CD1c-positive myeloid dendritic cell (primary cell): ENCODE measurements at regions not wholly inside any gene's neighbourhood (a gene's known extent, or its start where the extent isn't known, plus 50 kb on each side); places are given as distances from the start of the nearest gene placed in this dataset.
"Not testable (repeated sequence)": the region's sequence is repeated elsewhere in the genome, so short reads cannot be mapped to it uniquely, and the experiment has no call there.

Experiments used
- DNase-seq: peaks from one replicate; pipeline ENCODE4 v3.0.0-alpha.2; 2016; ENCODE audit errors: extremely low spot score

DNA sequence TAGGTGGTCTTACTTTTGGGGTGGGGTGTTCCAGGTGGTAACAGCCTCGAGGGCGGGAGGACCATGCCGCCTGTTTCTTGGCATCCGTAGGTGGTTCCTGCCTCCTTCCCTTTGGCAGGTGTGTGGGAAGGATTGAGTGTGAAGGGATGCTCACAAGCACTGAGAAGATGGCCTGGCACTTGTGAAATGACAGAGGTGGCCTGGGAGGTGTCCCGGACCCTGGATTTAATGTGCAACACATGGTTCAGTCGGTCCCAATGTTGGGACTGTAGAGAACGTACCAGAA, 165.8 kb upstream of the FOXF1 start:
- DNase-seq = no peak

GRCh38 chr16:86344881-86345280, 165.4 kb upstream of the FOXF1 start:
- DNase-seq = no peak

DNA sequence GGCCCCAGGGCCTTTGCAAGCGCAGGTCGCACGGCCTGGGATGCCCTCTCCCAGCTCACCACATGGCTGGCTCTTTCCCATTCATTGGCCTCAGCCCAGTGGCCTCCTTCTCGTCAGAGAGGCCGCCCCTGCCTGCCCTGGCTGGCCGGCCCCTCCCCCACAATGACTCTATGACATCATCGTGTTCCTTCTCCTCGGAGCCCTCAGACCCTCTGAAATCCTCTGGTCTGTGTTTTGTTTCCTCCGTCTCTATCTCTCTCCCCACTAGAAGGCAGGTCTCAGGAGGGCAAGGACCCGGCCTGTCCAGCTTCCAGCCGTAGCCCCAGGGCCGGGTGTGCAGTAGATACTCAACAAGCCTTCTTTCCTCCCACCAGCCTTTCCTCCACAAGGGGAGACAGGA, 164.8 kb upstream of the FOXF1 start:
- DNase-seq = no peak

DNA sequence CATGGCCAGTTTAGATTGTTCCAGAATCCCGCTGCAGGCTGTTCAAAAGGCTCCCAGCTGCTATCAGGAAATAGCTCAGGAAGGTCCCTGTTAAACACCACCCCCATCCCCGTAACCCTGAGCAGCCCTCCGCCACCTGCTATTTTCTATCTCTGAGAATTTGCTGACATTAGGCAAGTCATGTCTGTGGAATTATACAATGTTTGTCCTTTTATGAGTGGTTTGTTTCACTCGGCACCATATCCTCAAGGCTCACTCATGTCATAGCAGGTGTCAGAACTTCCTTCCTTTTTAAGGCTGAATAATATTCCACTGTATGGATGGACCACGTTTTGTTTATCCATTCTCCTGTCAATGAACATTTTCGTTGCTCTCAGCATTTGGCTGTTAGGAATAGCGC, 164.3 kb upstream of the FOXF1 start:
- no peak for DNase-seq

DNA sequence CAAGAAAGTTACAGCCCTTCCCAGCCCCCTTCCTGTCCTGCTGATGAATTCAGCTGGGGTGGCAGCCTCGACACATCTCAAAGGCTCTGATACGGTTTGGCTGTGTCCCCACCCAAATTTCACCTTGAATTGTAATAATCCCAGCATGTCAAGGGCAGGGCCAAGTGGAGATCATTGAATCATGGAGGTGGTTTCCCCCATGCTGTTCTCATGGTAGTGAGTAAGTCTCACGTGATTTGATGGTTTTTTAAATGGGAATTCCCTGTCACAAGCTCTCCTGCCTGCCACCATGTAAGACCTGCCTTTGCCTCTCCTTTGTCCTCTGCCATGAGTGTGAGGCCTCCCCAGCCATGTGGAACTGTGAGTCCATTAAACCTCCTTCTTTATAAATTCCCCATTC, 163.2 kb upstream of the FOXF1 start:
- DNase-seq = no peak

GRCh38 chr16:86347916-86348555, 162.3 kb upstream of the FOXF1 start:
- no peak for DNase-seq

- DNase-seq = no peak
Measured at GRCh38 chr16:86349338-86349900, 160.9 kb upstream of the FOXF1 start.

GRCh38 chr16:86350289-86350688, 160.0 kb upstream of the FOXF1 start:
- no peak for DNase-seq

GRCh38 chr16:86351041-86351784, 159.1 kb upstream of the FOXF1 start:
- DNase-seq = no peak

GRCh38 chr16:86351785-86352139, 158.6 kb upstream of the FOXF1 start:
- not testable (repeated sequence) for DNase-seq

GRCh38 chr16:86353148-86353547, 157.2 kb upstream of the FOXF1 start:
- DNase-seq = no peak

DNA sequence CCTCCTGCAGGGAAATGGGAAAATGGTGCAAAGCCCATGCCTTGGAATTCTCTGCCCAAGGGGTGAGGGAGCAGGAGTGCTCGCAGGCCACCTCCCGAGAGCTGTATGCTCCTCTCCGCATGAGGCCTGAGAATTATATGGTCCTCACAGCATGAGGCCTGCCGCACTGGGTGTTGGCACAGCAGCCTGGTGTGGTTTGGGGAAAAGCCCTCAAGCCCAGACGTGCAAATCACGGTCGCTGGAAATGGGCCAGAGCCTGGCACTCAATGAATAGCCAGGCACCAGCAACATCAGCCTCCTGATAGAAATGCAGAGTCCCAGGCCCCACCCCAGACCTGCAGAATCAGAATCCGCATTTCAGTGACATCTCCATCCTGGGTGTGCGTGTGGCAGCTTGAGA, 156.4 kb upstream of the FOXF1 start:
- DNase-seq = no peak

- DNase-seq = no peak
Measured at GRCh38 chr16:86354641-86355513, 155.4 kb upstream of the FOXF1 start.

GRCh38 chr16:86355531-86355930, 154.8 kb upstream of the FOXF1 start:
- DNase-seq = no peak

DNA sequence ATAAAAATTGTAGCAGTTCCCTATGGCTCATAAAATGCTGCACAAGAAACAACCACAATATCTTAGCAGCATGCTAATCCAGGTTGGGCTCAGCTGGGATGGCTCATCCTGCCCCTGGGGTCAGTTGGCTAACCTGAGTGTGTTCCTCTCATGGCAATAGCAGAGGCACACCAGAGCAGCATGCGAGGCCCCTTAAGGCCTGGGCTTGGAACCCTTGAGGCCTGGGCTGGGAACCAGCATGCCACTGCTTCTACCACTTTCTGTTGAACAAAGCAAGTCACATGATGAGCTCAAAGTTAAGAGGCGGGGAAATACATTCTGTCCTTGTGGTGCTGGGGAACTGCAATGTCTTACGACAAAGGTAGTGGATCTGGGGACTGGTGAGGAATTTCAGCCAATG, 154.4 kb upstream of the FOXF1 start:
- no peak for DNase-seq

- DNase-seq = no peak
Measured at GRCh38 chr16:86356804-86357203, 153.5 kb upstream of the FOXF1 start.

GRCh38 chr16:86357303-86357702, 153.0 kb upstream of the FOXF1 start:
- no peak for DNase-seq

- DNase-seq = no peak
Measured at GRCh38 chr16:86357950-86358349, 152.4 kb upstream of the FOXF1 start.

DNA sequence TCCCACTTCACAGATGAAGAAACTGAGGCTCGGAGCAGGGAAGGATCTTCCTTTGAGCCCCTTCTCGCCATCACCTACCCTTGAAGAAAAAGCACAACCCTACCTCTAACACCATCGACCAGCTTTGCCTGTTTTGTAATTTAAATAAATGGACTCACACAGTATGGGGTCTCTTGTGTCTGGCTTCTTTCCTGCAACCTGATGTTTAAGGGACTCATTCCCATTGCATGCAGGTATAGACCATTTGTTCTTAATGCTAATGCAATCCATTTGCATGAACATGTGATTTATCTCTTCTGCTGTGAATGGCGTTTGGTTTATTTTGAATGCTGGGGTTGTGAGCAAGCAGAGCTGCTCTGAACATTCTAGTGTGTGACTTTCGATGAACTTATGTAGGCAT, 150.8 kb upstream of the FOXF1 start:
- DNase-seq = no peak

DNA sequence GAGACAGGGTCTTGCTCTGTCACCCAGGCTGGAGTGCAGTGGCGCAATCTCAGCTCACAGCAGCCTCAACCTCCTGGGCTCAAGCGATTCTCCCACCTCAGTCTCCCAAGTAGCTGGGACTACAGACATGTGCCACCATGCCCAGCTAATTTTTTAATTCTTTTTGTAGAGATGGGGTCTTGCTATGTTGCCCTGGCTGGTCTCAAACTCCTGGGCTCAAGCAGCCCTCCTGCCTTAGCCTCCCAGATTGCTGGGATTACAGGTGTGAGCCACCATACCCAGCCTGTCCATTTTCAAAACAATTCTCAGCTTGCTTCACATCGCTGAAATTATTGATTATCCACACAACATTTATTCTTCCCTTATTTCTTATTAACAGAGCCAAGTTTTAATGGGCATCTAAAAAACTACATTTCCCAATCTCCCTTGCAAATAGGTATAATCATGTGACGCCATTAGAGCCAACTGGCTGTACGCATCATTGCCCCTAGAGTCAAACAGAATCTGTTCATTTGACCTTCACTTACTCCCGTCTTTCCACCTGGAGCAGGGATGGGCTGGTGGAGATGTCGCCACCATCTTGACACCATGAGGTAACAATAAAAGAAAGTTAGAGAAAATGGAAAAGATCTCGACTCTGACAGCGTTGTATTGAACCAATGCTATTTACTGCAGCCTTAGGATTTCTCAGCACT, 148.0 kb upstream of the FOXF1 start:
- DNase-seq = no peak

DNA sequence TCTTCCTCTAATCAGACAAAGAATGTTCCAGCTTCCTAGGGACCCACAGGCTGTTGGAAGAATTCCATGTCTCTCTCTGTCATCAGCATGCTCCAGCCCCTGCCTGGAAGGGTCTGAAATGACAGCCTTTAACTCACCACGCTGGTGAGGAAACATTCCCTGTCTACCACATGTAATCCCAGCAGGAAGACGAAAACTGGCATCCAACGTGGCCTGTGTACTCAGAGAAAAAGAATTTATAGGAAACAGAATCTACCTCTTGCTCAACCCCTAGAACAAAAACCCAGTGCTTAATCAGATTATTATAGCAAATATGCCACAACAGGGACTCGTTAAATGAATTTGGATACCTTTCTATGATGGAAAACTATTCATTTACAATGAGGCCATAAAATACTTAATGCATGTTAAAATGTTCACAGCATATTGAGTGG, 147.3 kb upstream of the FOXF1 start:
- DNase-seq = no peak
